HAP-1 (cell line): ENCODE measurements at regions not wholly inside any gene's neighbourhood (a gene's known extent, or its start where the extent isn't known, plus 50 kb on each side); places are given as distances from the start of the nearest gene placed in this dataset.
"Not testable (repeated sequence)": the region's sequence is repeated elsewhere in the genome, so short reads cannot be mapped to it uniquely, and the experiment has no call there.

Experiments
- DNase-seq, 2 experiments: peaks; one replicate each; pipeline ENCODE4 v3.0.0-alpha.2; 2016 to 2020; ENCODE audit warnings: low spot score in 2 of 2
- H3K27me3 ChIP-seq: fragments of 250-450 bp; sonication (Bioruptor Pico); 2 replicates; pipeline ENCODE4 v1.5.1; 2020; ENCODE audit warnings: low read depth, mild to moderate bottlenecking, moderate library complexity
- H3K36me3 ChIP-seq: fragments of 250-450 bp; sonication (Bioruptor Pico); replicated peaks from 2 replicates; pipeline ENCODE4 v1.5.1; 2020; ENCODE audit warnings: mild to moderate bottlenecking
- H3K4me1 ChIP-seq: fragments of 250-450 bp; sonication (Bioruptor Pico); 2 replicates; pipeline ENCODE4 v1.5.1; 2020; ENCODE audit warnings: mild to moderate bottlenecking
- H3K4me3 ChIP-seq: fragments of 250-450 bp; sonication (Bioruptor Pico); 2 replicates; pipeline ENCODE4 v1.5.1; 2020; ENCODE audit warnings: mild to moderate bottlenecking, moderate library complexity
- H3K9me3 ChIP-seq: fragments of 250-450 bp; sonication (Bioruptor Pico); 2 replicates; pipeline ENCODE4 v1.5.1; 2020; ENCODE audit warnings: mild to moderate bottlenecking, moderate library complexity
- in situ Hi-C: fragments of 300-500 bp; cut with MboI; formaldehyde crosslinking; loops from 3 replicates; pipeline ENCODE4 v1.14.3; 2020; ENCODE audit warnings: low sequenced_read_pairs, inconsistent platforms, mixed read lengths

GRCh38 chr12:107593713-107594381, 91.8 kb upstream of the PWP1 start:
- Histone ChIP-seq H3K36me3 (no peaks in the 10 kb centered on the region), H3K4me3 (no peak overlapping the region), H3K9me3 (peaks cover 3% of the 10 kb centered on the region; the same call in 1 of the 2 replicates), H3K4me1 (no peaks in the 10 kb centered on the region), H3K27me3 (no peaks in the 10 kb centered on the region)
- in situ Hi-C loops = no loop called here
- peak; percentile 11 to 22 for DNase-seq

- Histone ChIP-seq H3K9me3 (peaks cover 3% of the 10 kb centered on the region; the same call in 1 of the 2 replicates), H3K4me3 (no peak overlapping the region), H3K4me1 (no peaks in the 10 kb centered on the region), H3K27me3 (no peaks in the 10 kb centered on the region), H3K36me3 (no peaks in the 10 kb centered on the region)
- in situ Hi-C loops = no loop called here
- DNase-seq = no peak
Measured at GRCh38 chr12:107594995-107595394, 90.6 kb upstream of the PWP1 start.

GRCh38 chr12:107597695-107598410, 87.7 kb upstream of the PWP1 start:
- in situ Hi-C loops = no loop called here
- Histone ChIP-seq H3K4me3 (no peak overlapping the region), H3K4me1 (no peaks in the 10 kb centered on the region), H3K9me3 (peaks cover 3% of the 10 kb centered on the region; the same call in 1 of the 2 replicates), H3K27me3 (no peaks in the 10 kb centered on the region), H3K36me3 (no peaks in the 10 kb centered on the region)
- DNase-seq = no peak

- no peaks in the 10 kb centered on the region for H3K36me3 ChIP-seq
- DNase-seq = no peak
Measured at GRCh38 chr12:107598906-107599305, 86.7 kb upstream of the PWP1 start.

GRCh38 chr12:107600581-107601144, 84.9 kb upstream of the PWP1 start:
- Histone ChIP-seq H3K4me1 (no peaks in the 10 kb centered on the region), H3K27me3 (no peaks in the 10 kb centered on the region), H3K4me3 (no peak overlapping the region), H3K36me3 (no peaks in the 10 kb centered on the region), H3K9me3 (no peaks in the 10 kb centered on the region)
- in situ Hi-C loops = no loop called here
- no peak for DNase-seq

More at GRCh38 chr12:107598906-107599305, 86.7 kb upstream of the PWP1 start:
- no peaks in the 10 kb centered on the region for H3K27me3 ChIP-seq
- no peaks in the 10 kb centered on the region for H3K4me1 ChIP-seq
- in situ Hi-C loops = no loop called here
- no peaks in the 10 kb centered on the region for H3K9me3 ChIP-seq
- no peak overlapping the region for H3K4me3 ChIP-seq

- no peaks in the 10 kb centered on the region for H3K27me3 ChIP-seq
- no peaks in the 10 kb centered on the region for H3K36me3 ChIP-seq
- no peaks in the 10 kb centered on the region for H3K4me1 ChIP-seq
- H3K9me3 ChIP-seq = no peaks in the 10 kb centered on the region
- DNase-seq = no peak
- H3K4me3 ChIP-seq = no peak overlapping the region
- in situ Hi-C loops = no loop called here
Measured at GRCh38 chr12:107602446-107602845, 83.2 kb upstream of the PWP1 start.

- DNase-seq = no peak
- in situ Hi-C loops = loop anchor here (5.0 kb wide), 1 partner anchor 478 kb away; no protein-coding TSS in a partner anchor
- Histone ChIP-seq H3K36me3 (no peaks in the 10 kb centered on the region), H3K27me3 (no peaks in the 10 kb centered on the region), H3K4me1 (no peaks in the 10 kb centered on the region), H3K9me3 (no peaks in the 10 kb centered on the region), H3K4me3 (no peak overlapping the region)
Measured at GRCh38 chr12:107605293-107605692, 80.3 kb upstream of the PWP1 start.

- Histone ChIP-seq H3K9me3 (no peaks in the 10 kb centered on the region), H3K4me1 (no peaks in the 10 kb centered on the region), H3K27me3 (no peaks in the 10 kb centered on the region), H3K36me3 (no peaks in the 10 kb centered on the region), H3K4me3 (no peak overlapping the region)
- in situ Hi-C loops = loop anchor here (5.0 kb wide), 1 partner anchor 480 kb away; no protein-coding TSS in a partner anchor
- peak; percentile 58 to 89 for DNase-seq
Measured at GRCh38 chr12:107607464-107608392, 77.9 kb upstream of the PWP1 start.

GRCh38 chr12:107608779-107609178, 76.8 kb upstream of the PWP1 start:
- H3K36me3 ChIP-seq, H3K27me3 ChIP-seq, H3K9me3 ChIP-seq, DNase-seq, H3K4me1 ChIP-seq, H3K4me3 ChIP-seq: not testable (repeated sequence)
- in situ Hi-C loops = loop anchor here (5.0 kb wide), 1 partner anchor 481 kb away; no protein-coding TSS in a partner anchor

- Histone ChIP-seq H3K4me3 (no peak overlapping the region), H3K4me1 (no peaks in the 10 kb centered on the region), H3K27me3 (no peaks in the 10 kb centered on the region), H3K9me3 (no peaks in the 10 kb centered on the region), H3K36me3 (no peaks in the 10 kb centered on the region)
- peak; percentile 21 to 60 for DNase-seq
- in situ Hi-C loops = no loop called here
Measured at GRCh38 chr12:107610021-107610859, 75.4 kb upstream of the PWP1 start.

- in situ Hi-C loops = no loop called here
- Histone ChIP-seq H3K4me1 (no peaks in the 10 kb centered on the region), H3K36me3 (no peaks in the 10 kb centered on the region), H3K9me3 (no peaks in the 10 kb centered on the region), H3K4me3 (no peak overlapping the region), H3K27me3 (no peaks in the 10 kb centered on the region)
- DNase-seq = no peak
Measured at GRCh38 chr12:107612508-107612907, 73.1 kb upstream of the PWP1 start.

GRCh38 chr12:107616941-107617340, 68.7 kb upstream of the PWP1 start:
- Histone ChIP-seq H3K27me3 (no peaks in the 10 kb centered on the region), H3K4me1 (no peaks in the 10 kb centered on the region), H3K4me3 (no peak overlapping the region), H3K36me3 (no peaks in the 10 kb centered on the region), H3K9me3 (no peaks in the 10 kb centered on the region)
- DNase-seq = no peak
- in situ Hi-C loops = no loop called here

- H3K4me3 ChIP-seq = no peak overlapping the region
- in situ Hi-C loops = no loop called here
- no peaks in the 10 kb centered on the region for H3K9me3 ChIP-seq
- H3K4me1 ChIP-seq = no peaks in the 10 kb centered on the region
- DNase-seq = no peak
- H3K36me3 ChIP-seq = no peaks in the 10 kb centered on the region
- H3K27me3 ChIP-seq = no peaks in the 10 kb centered on the region
Measured at GRCh38 chr12:107618106-107618505, 67.5 kb upstream of the PWP1 start.
